Transverse colon (tissue), 4 donors: ENCODE measurements at regions not wholly inside any gene's neighbourhood (a gene's known extent, or its start where the extent isn't known, plus 50 kb on each side); places are given as distances from the start of the nearest gene placed in this dataset.

Source experiments
- DNase-seq: peaks from one replicate; pipeline ENCODE4 v3.0.0-alpha.2; 2019
- H3K27ac ChIP-seq, 4 donors: fragments of 200-600 bp; sonication (generic); 2 replicates each; pipeline ENCODE4 v1.5.1; 2016 to 2018; ENCODE audit warnings: inconsistent platforms in 4 of 4
- H3K27me3 ChIP-seq: fragments of 200-600 bp; sonication (generic); 2 replicates; pipeline ENCODE4 v1.5.1; 2017; ENCODE audit warnings: inconsistent platforms
- H3K36me3 ChIP-seq, 4 donors: fragments of 200-600 bp; sonication (generic); 2 replicates each; pipeline ENCODE4 v1.5.1; 2017 to 2019; ENCODE audit warnings: inconsistent platforms in 4 of 4
- H3K4me1 ChIP-seq, 4 donors: fragments of 200-600 bp; sonication (generic); 2 replicates each; pipeline ENCODE4 v1.5.1; 2017 to 2020; ENCODE audit warnings: inconsistent platforms in 4 of 4
- H3K4me3 ChIP-seq, 4 donors: fragments of 200-600 bp; sonication (generic); 1 replicate in 1 of 4; 2 replicates in 3 of 4; pipeline versions ENCODE4 v1.5.1 to v1.6.1; 2017 to 2019; ENCODE audit warnings: inconsistent platforms in 4 of 4
- H3K9me3 ChIP-seq, 2 donors: fragments of 200-600 bp; sonication (generic); 2 replicates each; pipeline ENCODE4 v1.5.1; 2017 to 2019; ENCODE audit warnings: inconsistent platforms in 2 of 2
- EP300 ChIP-seq: sonication (generic); formaldehyde crosslinking; IDR thresholded peaks from one replicate; pipeline ENCODE4 v1.6.1; 2017; ENCODE audit warnings: antibody characterized with exemption, low read depth
- POLR2A ChIP-seq: fragments of 450-650 bp; IDR thresholded peaks from one replicate; pipeline ENCODE4 v1.6.1; 2016; ENCODE audit warnings: antibody characterized with exemption, mild to moderate bottlenecking, moderate library complexity
- POLR2AphosphoS5 ChIP-seq, 3 donors: sonication (generic); formaldehyde crosslinking; IDR thresholded peaks; one replicate each; pipeline ENCODE4 v1.6.1; 2016; ENCODE audit warnings: antibody characterized with exemption in 3 of 3
- WGBS, 2 donors: methylation state at CpG; one replicate each; pipeline ENCODE4 v1.1.5; 2018; ENCODE audit warnings: low coverage in 1 of 2; 5-methylcytosine and 5-hydroxymethylcytosine counted together
- in situ Hi-C, 4 donors: fragments of 200-750 bp; cut with MboI; loops; one replicate each; pipeline versions ENCODE4 v1.15.0 to v1.15.1; 2017; ENCODE audit warnings: low sequenced_read_pairs in 3 of 4, low pct_ligation_motif_present in 1 of 4, low pct_unique_long_range_greater_than_20kb in 1 of 4
- intact Hi-C: fragments of 100-400 bp; cut with DNase I; formaldehyde crosslinking; loops from one replicate; pipeline ENCODE4 v1.15.1; 2023; ENCODE audit warnings: low total_unique reads
- TF ChIP-seq, protein P1 (sequence below), 5 experiments: fragments of 200-600 bp in 3 of 5; fragments of 450-650 bp in 2 of 5; sonication (generic) in 3 of 5; IDR thresholded peaks; 1 replicate in 2 of 5; 2 replicates in 3 of 5; pipeline ENCODE4 v1.5.1; 2016 to 2017; ENCODE audit warnings: antibody characterized with exemption in 5 of 5, inconsistent platforms in 3 of 5, mild to moderate bottlenecking in 2 of 5, moderate library complexity in 1 of 5

DNA sequence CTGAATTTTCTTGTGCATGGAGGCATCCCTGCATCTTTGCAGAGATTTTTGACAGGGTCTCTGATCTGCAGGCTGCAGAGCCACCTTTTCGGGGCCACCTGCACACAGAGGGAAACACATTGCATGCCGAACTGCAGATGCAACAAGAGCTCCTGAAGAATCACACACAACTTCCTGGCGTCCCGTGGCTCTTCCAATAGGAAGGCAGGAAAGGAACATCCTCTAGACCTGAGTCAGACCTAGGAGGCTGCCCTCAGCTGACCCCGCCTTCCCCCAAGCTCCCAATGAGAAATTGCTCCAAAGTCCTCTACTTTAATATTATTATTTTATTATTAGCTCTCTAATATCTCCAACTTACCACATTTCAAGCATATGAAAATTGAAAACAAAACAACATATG, 213.2 kb upstream of the ARRDC4 start:
- H3K9me3 ChIP-seq = no peaks in the 10 kb centered on the region
- in situ Hi-C loops (no loop called here), intact Hi-C loops (no loop called here)
- TF ChIP-seq, protein P1, sequence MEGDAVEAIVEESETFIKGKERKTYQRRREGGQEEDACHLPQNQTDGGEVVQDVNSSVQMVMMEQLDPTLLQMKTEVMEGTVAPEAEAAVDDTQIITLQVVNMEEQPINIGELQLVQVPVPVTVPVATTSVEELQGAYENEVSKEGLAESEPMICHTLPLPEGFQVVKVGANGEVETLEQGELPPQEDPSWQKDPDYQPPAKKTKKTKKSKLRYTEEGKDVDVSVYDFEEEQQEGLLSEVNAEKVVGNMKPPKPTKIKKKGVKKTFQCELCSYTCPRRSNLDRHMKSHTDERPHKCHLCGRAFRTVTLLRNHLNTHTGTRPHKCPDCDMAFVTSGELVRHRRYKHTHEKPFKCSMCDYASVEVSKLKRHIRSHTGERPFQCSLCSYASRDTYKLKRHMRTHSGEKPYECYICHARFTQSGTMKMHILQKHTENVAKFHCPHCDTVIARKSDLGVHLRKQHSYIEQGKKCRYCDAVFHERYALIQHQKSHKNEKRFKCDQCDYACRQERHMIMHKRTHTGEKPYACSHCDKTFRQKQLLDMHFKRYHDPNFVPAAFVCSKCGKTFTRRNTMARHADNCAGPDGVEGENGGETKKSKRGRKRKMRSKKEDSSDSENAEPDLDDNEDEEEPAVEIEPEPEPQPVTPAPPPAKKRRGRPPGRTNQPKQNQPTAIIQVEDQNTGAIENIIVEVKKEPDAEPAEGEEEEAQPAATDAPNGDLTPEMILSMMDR (IDR thresholded peaks at IDR 0.05) = no peak
- TF ChIP-seq POLR2A (no peak), POLR2AphosphoS5 (IDR thresholded peaks at IDR 0.05) (no peak), EP300 (no peak)
- no peak overlapping the region for H3K4me3 ChIP-seq
- no peaks in the 10 kb centered on the region for H3K27me3 ChIP-seq
- H3K36me3 ChIP-seq = no peaks in the 10 kb centered on the region
- 62 to 80% methylated on average over 1 to 5 of the region's 5 CpGs for WGBS, 2 donors
- no peak for DNase-seq
- peaks cover 0 to 3% (median 0%) of the 10 kb centered on the region in 4 donors for H3K4me1 ChIP-seq
- no peak overlapping the region for H3K27ac ChIP-seq

DNA sequence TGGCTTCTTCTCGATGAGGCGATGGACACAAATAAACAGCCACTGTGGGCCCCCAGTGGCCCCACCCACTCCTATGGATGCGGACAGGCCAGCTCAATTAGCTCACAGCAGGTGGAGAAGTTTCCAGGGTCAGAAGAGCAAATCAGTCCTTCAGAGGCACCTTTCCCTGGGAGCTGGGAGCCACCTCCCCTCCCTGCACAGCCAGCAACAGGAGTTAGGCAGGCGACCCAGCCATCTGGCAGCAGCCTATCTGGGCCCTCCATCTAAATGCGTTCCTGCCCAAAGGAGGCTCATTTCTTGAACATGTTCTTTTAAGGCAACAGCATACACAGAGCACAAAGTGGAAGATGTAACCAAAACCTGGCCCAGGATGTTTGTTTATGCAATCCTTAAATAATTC, 211.9 kb upstream of the ARRDC4 start:
- Histone ChIP-seq H3K36me3 (no peaks in the 10 kb centered on the region), H3K27me3 (no peaks in the 10 kb centered on the region), H3K4me3 (no peak overlapping the region), H3K9me3 (no peaks in the 10 kb centered on the region), H3K27ac (no peak overlapping the region), H3K4me1 (peaks cover 0 to 3% (median 0%) of the 10 kb centered on the region in 4 donors)
- WGBS, 2 donors = 89% methylated on average over 5 of the region's 5 CpGs; no CpG with 5 or more reads in 1 of the 2 donors
- in situ Hi-C loops = no loop called here
- no peak for TF ChIP-seq POLR2A
- no peak for TF ChIP-seq POLR2AphosphoS5 (IDR thresholded peaks at IDR 0.05)
- no peak for TF ChIP-seq EP300
- TF ChIP-seq, protein P1 (IDR thresholded peaks at IDR 0.05) = no peak
- DNase-seq = no peak
- intact Hi-C loops = no loop called here

DNA sequence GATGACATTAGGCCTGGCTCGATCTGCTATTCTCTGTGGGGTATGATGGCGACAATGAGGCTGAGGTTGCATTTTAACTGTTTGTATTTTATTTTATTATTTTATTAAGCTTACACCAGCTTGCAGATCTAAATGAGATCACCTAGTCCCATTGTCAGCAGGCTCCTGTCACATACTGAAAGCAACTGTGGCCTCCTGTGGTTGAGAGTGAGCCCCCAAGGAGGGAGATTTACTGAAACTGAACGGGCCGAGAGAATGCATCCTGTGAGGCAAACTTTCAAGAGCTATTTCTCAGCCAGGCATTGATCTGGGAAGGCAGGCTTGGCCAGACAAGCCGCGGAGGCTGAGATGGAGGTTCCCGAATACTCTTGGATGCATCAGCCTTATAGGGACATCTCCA, 210.4 kb upstream of the ARRDC4 start:
- H3K4me1 ChIP-seq = peaks cover 0 to 1% (median 0%) of the 10 kb centered on the region in 4 donors
- in situ Hi-C loops = loop anchor here in 1 of 4 donors (25.0 kb wide), 1 partner anchor 1388 kb away; no protein-coding TSS in a partner anchor
- DNase-seq = no peak
- intact Hi-C loops = no loop called here
- no peaks in the 10 kb centered on the region for H3K9me3 ChIP-seq
- no peaks in the 10 kb centered on the region for H3K36me3 ChIP-seq
- 65 to 77% methylated on average over 7 of the region's 7 CpGs for WGBS, 2 donors
- TF ChIP-seq EP300 = no peak
- TF ChIP-seq POLR2AphosphoS5 (IDR thresholded peaks at IDR 0.05) = no peak
- TF ChIP-seq POLR2A = no peak
- TF ChIP-seq, protein P1 (IDR thresholded peaks at IDR 0.05) = no peak
- H3K27ac ChIP-seq = no peak overlapping the region
- H3K4me3 ChIP-seq = no peak overlapping the region
- H3K27me3 ChIP-seq = no peaks in the 10 kb centered on the region

DNA sequence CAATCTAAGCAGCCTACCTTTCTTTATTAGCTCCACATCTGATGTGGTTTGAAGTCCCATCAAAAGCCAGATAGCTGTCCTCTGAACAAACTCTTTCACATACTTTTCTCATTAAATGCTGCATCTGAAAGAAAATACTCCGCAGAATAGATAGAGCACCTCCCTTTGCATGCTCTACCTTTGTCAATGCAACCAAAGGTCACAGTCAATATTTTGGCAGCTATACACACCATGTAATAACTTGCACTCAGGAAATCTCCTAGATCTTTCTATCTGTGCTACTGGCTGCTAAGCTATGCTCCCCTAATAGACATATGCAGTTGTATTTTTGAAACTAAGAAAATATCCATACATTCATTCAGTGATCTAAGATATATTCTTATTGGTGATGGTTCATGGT, 204.8 kb upstream of the ARRDC4 start:
- H3K36me3 ChIP-seq = no peaks in the 10 kb centered on the region
- peaks cover 0 to 3% (median 0%) of the 10 kb centered on the region in 4 donors for H3K4me1 ChIP-seq
- H3K27ac ChIP-seq = no peak overlapping the region
- in situ Hi-C loops = loop anchor here in 1 of 4 donors (25.0 kb wide), 1 partner anchor 1393 kb away; no protein-coding TSS in a partner anchor
- no peak for DNase-seq
- intact Hi-C loops = no loop called here
- H3K4me3 ChIP-seq = no peak overlapping the region
- no peak for TF ChIP-seq POLR2A
- TF ChIP-seq, protein P1 (IDR thresholded peaks at IDR 0.05) = no peak
- no peaks in the 10 kb centered on the region for H3K9me3 ChIP-seq
- WGBS, 2 donors = 80% methylated on average over 1 of the region's 1 CpG; no CpG with 5 or more reads in 1 of the 2 donors
- H3K27me3 ChIP-seq = no peaks in the 10 kb centered on the region
